SK-N-SH (cell line): ENCODE measurements at regions not wholly inside any gene's neighbourhood (a gene's known extent, or its start where the extent isn't known, plus 50 kb on each side); places are given as distances from the start of the nearest gene placed in this dataset.

Experiments
- CTCF ChIA-PET: fragments of 300-600, 350-600 bp; formaldehyde crosslinking; extraction: SDS; loops from one replicate; lab custom pipeline; 2021; lab: Yijun Ruan, JAX
- POLR2A ChIA-PET: fragments of 350-600 bp; sonication (Branson Sonifier 250); formaldehyde crosslinking; extraction: SDS; loops from one replicate; lab custom pipeline; 2020; ENCODE audit warnings: antibody characterized with exemption, inconsistent platforms; lab: Yijun Ruan, JAX
- DNase-seq: peaks from one replicate; pipeline ENCODE4 v3.0.0; 2012
- H2AFZ ChIP-seq: fragments of 200-600 bp; sonication (generic); 2 replicates; pipeline ENCODE4 v1.8.1; 2016; ENCODE audit warnings: antibody characterized with exemption, mild to moderate bottlenecking, low read depth
- H3F3A ChIP-seq: fragments of 200-600 bp; sonication (generic); replicated peaks from 2 replicates; pipeline ENCODE3; 2016; ENCODE audit warnings: antibody characterized with exemption, mild to moderate bottlenecking; ENCODE audit not compliant: insufficient read depth
- H3K27ac ChIP-seq, 2 experiments: fragments of 200-500 bp in 1 of 2; fragments of 200-600 bp in 1 of 2; sonication (Bioruptor generic) in 1 of 2; sonication (generic), shearing (Covaris generic) in 1 of 2; 2 replicates each; pipeline versions ENCODE4 v1.5.1 to v1.6.1; 2014 to 2016; ENCODE audit warnings: low read depth in 2 of 2, inconsistent platforms in 1 of 2, low read length in 1 of 2, mild to moderate bottlenecking in 1 of 2, mixed read lengths in 1 of 2
- H3K27me3 ChIP-seq: fragments of 200-600 bp; sonication (generic), shearing (Covaris generic); 2 replicates; pipeline ENCODE4 v1.6.1; 2016; ENCODE audit warnings: mixed run types; ENCODE audit not compliant: insufficient read depth
- H3K36me3 ChIP-seq, 2 experiments: fragments of 200-500 bp in 1 of 2; fragments of 200-600 bp in 1 of 2; sonication (Bioruptor generic) in 1 of 2; sonication (generic) in 1 of 2; replicated peaks in 1 of 2; 2 replicates each; pipeline versions ENCODE3 to v1.5.1; 2014 to 2016; ENCODE audit warnings: low read length in 1 of 2, mild to moderate bottlenecking in 1 of 2; ENCODE audit not compliant: insufficient read depth in 2 of 2, control insufficient read depth in 1 of 2
- H3K4me1 ChIP-seq, 2 experiments: fragments of 200-500 bp in 1 of 2; fragments of 200-600 bp in 1 of 2; sonication (Bioruptor generic) in 1 of 2; sonication (generic), shearing (Covaris generic) in 1 of 2; 2 replicates each; pipeline versions ENCODE4 v1.5.1 to v1.6.1; 2014 to 2016; ENCODE audit warnings: low read depth in 1 of 2, low read length in 1 of 2, mixed run types in 1 of 2; ENCODE audit not compliant: insufficient read depth in 2 of 2, control insufficient read depth in 1 of 2
- H3K4me2 ChIP-seq: fragments of 200-600 bp; sonication (generic), shearing (Covaris generic); 2 replicates; pipeline ENCODE4 v1.6.1; 2017; ENCODE audit warnings: mixed run types
- H3K4me3 ChIP-seq, 2 experiments: fragments of 200-500 bp in 1 of 2; fragments of 200-600 bp in 1 of 2; sonication (Bioruptor generic) in 1 of 2; sonication (generic), shearing (Covaris generic) in 1 of 2; 2 replicates each; pipeline versions ENCODE4 v1.5.1 to v1.8.1; 2014 to 2016; ENCODE audit warnings: low read depth in 2 of 2, inconsistent platforms in 1 of 2, low read length in 1 of 2, mild to moderate bottlenecking in 1 of 2, mixed read lengths in 1 of 2, moderate library complexity in 1 of 2
- H3K79me2 ChIP-seq: fragments of 200-600 bp; sonication (generic); 2 replicates; pipeline ENCODE4 v1.8.1; 2017; ENCODE audit warnings: mild to moderate bottlenecking; ENCODE audit not compliant: insufficient read depth
- H3K9ac ChIP-seq: fragments of 200-600 bp; sonication (generic); 2 replicates; pipeline ENCODE4 v1.6.1; 2017; ENCODE audit warnings: mixed run types
- H3K9me2 ChIP-seq: fragments of 200-600 bp; sonication (generic); 2 replicates; pipeline ENCODE4 v1.6.1; 2017; ENCODE audit warnings: mixed run types
- H3K9me3 ChIP-seq: fragments of 200-600 bp; sonication (generic); 2 replicates; pipeline ENCODE4 v1.6.1; 2017; ENCODE audit warnings: mixed run types, mild to moderate bottlenecking, moderate library complexity
- H4K20me1 ChIP-seq: fragments of 200-600 bp; sonication (generic); 2 replicates; pipeline ENCODE4 v1.6.1; 2017; ENCODE audit warnings: mild to moderate bottlenecking, mixed run types; ENCODE audit not compliant: insufficient read depth
- CHD2 ChIP-seq: fragments of 150-350 bp; IDR thresholded peaks from 2 replicates; pipeline ENCODE4 v1.6.1; 2018; ENCODE audit warnings: low read length; ENCODE audit not compliant: partially characterized antibody
- GABPA ChIP-seq: IDR thresholded peaks from 2 replicates; pipeline ENCODE4 v1.4.0; 2012; ENCODE audit warnings: low read depth, mild to moderate bottlenecking
- POLR2AphosphoS5 ChIP-seq: IDR thresholded peaks from 2 replicates; pipeline ENCODE4 v1.6.1; 2012; ENCODE audit warnings: low read depth, low read length
- RXRA ChIP-seq: IDR thresholded peaks from 2 replicates; pipeline ENCODE4 v1.4.0; 2012; ENCODE audit warnings: low read depth, mild to moderate bottlenecking, borderline replicate concordance
- SIN3A ChIP-seq: IDR thresholded peaks from 2 replicates; pipeline ENCODE4 v1.6.1; 2012; ENCODE audit warnings: low read depth, mild to moderate bottlenecking, low read length, moderate library complexity, borderline replicate concordance
- SMC3 ChIP-seq: IDR thresholded peaks from 2 replicates; pipeline ENCODE4 v1.6.1; 2012; ENCODE audit warnings: low read depth, low read length, improper control_type of control experiment
- YY1 ChIP-seq: IDR thresholded peaks from 2 replicates; pipeline ENCODE4 v1.4.0; 2012; ENCODE audit warnings: low read depth, mild to moderate bottlenecking
- TF ChIP-seq, protein P1 (sequence below): IDR thresholded peaks from 2 replicates; pipeline ENCODE4 v1.4.0; 2012; ENCODE audit warnings: low read depth
- TF ChIP-seq, protein P2 (sequence below): fragments of 150-350 bp; IDR thresholded peaks from 2 replicates; pipeline ENCODE4 v1.6.1; 2017; ENCODE audit warnings: antibody characterized with exemption, low read length, low read depth, borderline replicate concordance
- TF ChIP-seq, protein P3 (sequence below): fragments of 150-350 bp; IDR thresholded peaks from 2 replicates; pipeline ENCODE4 v1.6.1; 2016; ENCODE audit warnings: mild to moderate bottlenecking, low read depth, low read length

DNA sequence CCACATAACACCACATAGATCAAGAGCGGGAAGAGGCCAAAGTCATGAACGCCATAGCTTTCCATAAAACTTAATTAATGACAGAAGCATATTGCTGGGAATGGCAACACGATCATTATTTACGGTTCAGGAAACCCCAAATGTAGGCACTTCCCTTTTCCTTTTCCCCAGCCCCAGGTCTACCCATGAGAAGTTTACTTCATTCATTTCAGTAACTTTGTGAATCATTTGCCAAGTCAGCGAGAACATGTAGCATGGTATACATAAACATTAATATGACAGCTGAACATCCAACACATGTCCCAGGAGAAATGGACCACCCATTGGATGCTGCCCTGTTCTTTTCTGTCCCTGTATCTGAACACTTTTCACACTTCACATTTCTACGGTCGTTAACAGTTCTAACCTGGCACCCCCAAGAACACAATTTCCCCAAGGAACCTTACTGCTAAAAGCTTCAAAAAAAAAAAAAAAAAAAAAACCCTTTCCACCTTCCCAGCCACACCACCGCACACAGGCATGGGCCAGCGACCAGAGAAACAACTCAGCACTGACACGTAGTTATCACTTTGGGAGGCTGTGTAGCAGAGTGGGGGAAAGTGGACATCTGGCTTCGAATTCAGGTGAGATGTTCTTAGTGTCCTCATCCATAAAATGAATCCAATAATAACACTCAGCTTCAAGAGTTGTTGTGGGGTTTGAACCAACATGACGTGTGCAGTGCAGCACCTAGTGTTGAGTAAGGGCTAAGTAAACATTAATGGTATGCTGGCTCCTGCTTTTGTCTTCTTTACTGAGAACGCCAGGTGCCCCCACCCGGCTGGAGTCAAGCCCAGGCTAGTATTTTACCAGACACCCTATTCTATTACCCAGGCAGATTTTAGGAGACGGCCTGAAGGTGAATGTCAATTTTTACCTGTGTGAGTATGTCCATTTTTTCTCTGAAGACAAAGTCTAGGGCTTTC lies 371.5 kb downstream of the LNPK start (continued):
- TF ChIP-seq GABPA (no peak), SMC3 (no peak), POLR2AphosphoS5 (no peak)

DNA sequence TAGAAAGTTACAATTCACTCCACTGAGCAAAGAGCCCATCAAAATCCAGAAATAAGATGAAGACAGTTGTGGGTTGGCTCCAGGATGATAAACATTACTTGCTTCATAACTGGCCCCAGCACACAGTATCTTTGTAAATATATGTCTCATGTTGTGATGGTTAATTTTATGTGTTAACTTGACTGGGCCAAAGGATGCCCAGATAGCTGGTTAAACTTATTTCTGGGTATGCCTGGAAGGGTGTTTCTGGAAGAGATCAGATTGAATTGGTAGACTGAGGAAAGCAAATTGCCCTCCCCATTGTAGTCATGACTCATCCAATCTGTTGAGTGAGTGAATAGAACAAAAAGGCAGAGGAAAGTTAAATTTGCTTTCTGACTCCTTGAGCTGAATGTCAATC lies 373.8 kb downstream of the LNPK start:
- H3F3A ChIP-seq, result no peaks in the 10 kb centered on the region
- no peaks in the 10 kb centered on the region for H3K36me3 ChIP-seq
- CTCF ChIA-PET, result interaction anchor here (1.1 kb wide), 1 partner anchor 9 kb away, joined by 3 read pairs; no protein-coding TSS in a partner anchor
- no peak overlapping the region for H3K4me2 ChIP-seq
- TF ChIP-seq, protein P1, sequence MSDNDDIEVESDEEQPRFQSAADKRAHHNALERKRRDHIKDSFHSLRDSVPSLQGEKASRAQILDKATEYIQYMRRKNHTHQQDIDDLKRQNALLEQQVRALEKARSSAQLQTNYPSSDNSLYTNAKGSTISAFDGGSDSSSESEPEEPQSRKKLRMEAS, result no peak
- TF ChIP-seq RXRA (no peak), SIN3A (no peak), CHD2 (no peak), POLR2AphosphoS5 (no peak)
- H2AFZ ChIP-seq, result no peak overlapping the region
- no peaks in the 10 kb centered on the region for H3K79me2 ChIP-seq
- no peak for DNase-seq
- no peaks in the 10 kb centered on the region for H3K27me3 ChIP-seq
- no peaks in the 10 kb centered on the region for H3K9me2 ChIP-seq
- no peaks in the 10 kb centered on the region for H3K9me3 ChIP-seq
- no peak overlapping the region for H3K9ac ChIP-seq
- H4K20me1 ChIP-seq, result no peaks in the 10 kb centered on the region
- no peak overlapping the region for H3K4me3 ChIP-seq
- H3K27ac ChIP-seq, result no peak overlapping the region
- POLR2A ChIA-PET, result no interaction called here
- no peaks in the 10 kb centered on the region for H3K4me1 ChIP-seq

DNA sequence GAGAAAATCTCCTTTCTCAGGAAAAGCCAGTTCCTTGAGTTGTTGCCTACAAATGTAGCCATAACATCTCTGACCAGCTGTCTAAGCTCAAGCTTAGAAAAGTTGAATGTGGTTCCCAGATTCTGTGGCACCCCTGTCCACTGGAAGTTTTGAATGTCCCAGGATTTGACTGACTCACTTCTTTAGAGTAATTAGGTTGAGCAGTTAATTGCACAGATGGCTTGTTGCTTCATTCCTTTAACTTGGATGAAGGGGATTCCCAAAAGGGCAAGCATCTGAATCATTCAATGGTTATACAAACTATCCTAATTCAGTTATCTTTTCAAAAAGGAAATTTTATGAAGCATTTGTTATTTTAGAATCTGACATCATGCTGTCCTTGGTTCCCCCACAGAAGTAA lies 374.7 kb downstream of the LNPK start:
- CTCF ChIA-PET, result no interaction called here
- TF ChIP-seq, protein P2, sequence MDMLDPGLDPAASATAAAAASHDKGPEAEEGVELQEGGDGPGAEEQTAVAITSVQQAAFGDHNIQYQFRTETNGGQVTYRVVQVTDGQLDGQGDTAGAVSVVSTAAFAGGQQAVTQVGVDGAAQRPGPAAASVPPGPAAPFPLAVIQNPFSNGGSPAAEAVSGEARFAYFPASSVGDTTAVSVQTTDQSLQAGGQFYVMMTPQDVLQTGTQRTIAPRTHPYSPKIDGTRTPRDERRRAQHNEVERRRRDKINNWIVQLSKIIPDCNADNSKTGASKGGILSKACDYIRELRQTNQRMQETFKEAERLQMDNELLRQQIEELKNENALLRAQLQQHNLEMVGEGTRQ, result no peak
- TF ChIP-seq, protein P1, result no peak
- no peak for TF ChIP-seq YY1
- TF ChIP-seq, protein P3, sequence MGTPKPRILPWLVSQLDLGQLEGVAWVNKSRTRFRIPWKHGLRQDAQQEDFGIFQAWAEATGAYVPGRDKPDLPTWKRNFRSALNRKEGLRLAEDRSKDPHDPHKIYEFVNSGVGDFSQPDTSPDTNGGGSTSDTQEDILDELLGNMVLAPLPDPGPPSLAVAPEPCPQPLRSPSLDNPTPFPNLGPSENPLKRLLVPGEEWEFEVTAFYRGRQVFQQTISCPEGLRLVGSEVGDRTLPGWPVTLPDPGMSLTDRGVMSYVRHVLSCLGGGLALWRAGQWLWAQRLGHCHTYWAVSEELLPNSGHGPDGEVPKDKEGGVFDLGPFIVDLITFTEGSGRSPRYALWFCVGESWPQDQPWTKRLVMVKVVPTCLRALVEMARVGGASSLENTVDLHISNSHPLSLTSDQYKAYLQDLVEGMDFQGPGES, result no peak
- TF ChIP-seq, all 33 proteins: peak for 0
- H3K27me3 ChIP-seq, result no peaks in the 10 kb centered on the region

More for the DNA sequence above, 374.7 kb downstream of the LNPK start:
- Histone ChIP-seq H3K9me2 (no peaks in the 10 kb centered on the region), H4K20me1 (no peaks in the 10 kb centered on the region), H3K27ac (no peak overlapping the region), H3K9ac (no peak overlapping the region), H3K9me3 (no peaks in the 10 kb centered on the region), H3K4me3 (no peak overlapping the region), H3F3A (no peaks in the 10 kb centered on the region), H3K4me2 (no peak overlapping the region), H2AFZ (no peak overlapping the region), H3K79me2 (no peaks in the 10 kb centered on the region), H3K36me3 (no peaks in the 10 kb centered on the region), H3K4me1 (no peaks in the 10 kb centered on the region)
- no peak for DNase-seq
- POLR2A ChIA-PET, result no interaction called here
